ENCODE measurements at regions not wholly inside any gene's neighbourhood (a gene's known extent, or its start where the extent isn't known, plus 50 kb on each side); places are given as distances from the start of the nearest gene placed in this dataset.

- Mint-ChIP-seq H3K4me1 (ENCODE audit: insufficient read depth, unreplicated experiment) (no peaks in the 10 kb centered on the region), H3K27ac (ENCODE audit: low read depth, unreplicated experiment) (no peak overlapping the region), H3K4me3 (ENCODE audit: unreplicated experiment) (no peak overlapping the region), H3K27me3 (ENCODE audit: insufficient read depth, unreplicated experiment) (no peaks in the 10 kb centered on the region), H3K36me3 (ENCODE audit: insufficient read depth, unreplicated experiment) (no peaks in the 10 kb centered on the region), H3K9me3 (ENCODE audit: unreplicated experiment) (no peaks in the 10 kb centered on the region)
- ChIA-PET POLR2A (interaction anchor here (0.9 kb wide), 1 partner anchor 10 kb away, joined by 3 read pairs; no protein-coding TSS in a partner anchor), CTCF (interaction anchor here (0.7 kb wide), 1 partner anchor 1424 kb away, joined by 3 read pairs; no protein-coding TSS in a partner anchor)
- no peak for DNase-seq (ENCODE audit: unreplicated experiment)
- no TSS peak for BruUV-seq (replicated peaks)
- TF ChIP-seq CTCF (IDR thresholded peaks at IDR 0.05; ENCODE audit: unreplicated experiment): no peak
- intact Hi-C loops (cut with micrococcal nuclease): no loop called here
Measured at GRCh38 chr18:39030124-39030655, 1464.6 kb upstream of the CELF4 start.

GRCh38 chr18:39025531-39025930 lies 1459.9 kb upstream of the CELF4 start:
- no peak for DNase-seq (ENCODE audit: unreplicated experiment)
- ChIA-PET POLR2A (no interaction called here), CTCF (no interaction called here)
- intact Hi-C loops (cut with micrococcal nuclease): no loop called here
- Mint-ChIP-seq H3K4me1 (ENCODE audit: insufficient read depth, unreplicated experiment) (no peaks in the 10 kb centered on the region), H3K36me3 (ENCODE audit: insufficient read depth, unreplicated experiment) (no peaks in the 10 kb centered on the region), H3K27me3 (ENCODE audit: insufficient read depth, unreplicated experiment) (no peaks in the 10 kb centered on the region), H3K27ac (ENCODE audit: low read depth, unreplicated experiment) (no peak overlapping the region), H3K4me3 (ENCODE audit: unreplicated experiment) (no peak overlapping the region), H3K9me3 (ENCODE audit: unreplicated experiment) (no peaks in the 10 kb centered on the region)
- no TSS peak for BruUV-seq (replicated peaks)
- no peak for TF ChIP-seq CTCF (IDR thresholded peaks at IDR 0.05; ENCODE audit: unreplicated experiment)

GRCh38 chr18:39019989-39020388 lies 1454.4 kb upstream of the CELF4 start:
- H3K27ac Mint-ChIP-seq (ENCODE audit: low read depth, unreplicated experiment): no peak overlapping the region
- H3K4me3 Mint-ChIP-seq (ENCODE audit: unreplicated experiment): no peak overlapping the region
- no peaks in the 10 kb centered on the region for H3K36me3 Mint-ChIP-seq (ENCODE audit: insufficient read depth, unreplicated experiment)
- POLR2A ChIA-PET: interaction anchor here (1.1 kb wide), 1 partner anchor 10 kb away, joined by 3 read pairs; no protein-coding TSS in a partner anchor
- H3K27me3 Mint-ChIP-seq (ENCODE audit: insufficient read depth, unreplicated experiment): no peaks in the 10 kb centered on the region
- no peak for TF ChIP-seq CTCF (IDR thresholded peaks at IDR 0.05; ENCODE audit: unreplicated experiment)
- intact Hi-C loops (cut with micrococcal nuclease): no loop called here
- no peaks in the 10 kb centered on the region for H3K4me1 Mint-ChIP-seq (ENCODE audit: insufficient read depth, unreplicated experiment)
- no peak for DNase-seq (ENCODE audit: unreplicated experiment)
- BruUV-seq (replicated peaks): no TSS peak
- H3K9me3 Mint-ChIP-seq (ENCODE audit: unreplicated experiment): no peaks in the 10 kb centered on the region
- CTCF ChIA-PET: no interaction called here

GRCh38 chr18:39007031-39007902 lies 1441.7 kb upstream of the CELF4 start:
- ChIA-PET POLR2A (interaction anchor here (0.7 kb wide), 1 partner anchor 544 kb away, joined by 3 read pairs; no protein-coding TSS in a partner anchor), CTCF (interaction anchor here (0.7 kb wide), 2 partner anchors 1021 to 1087 kb away, joined by 3 read pairs; no protein-coding TSS in a partner anchor)
- intact Hi-C loops (cut with micrococcal nuclease): no loop called here
- Mint-ChIP-seq H3K36me3 (ENCODE audit: insufficient read depth, unreplicated experiment) (no peaks in the 10 kb centered on the region), H3K4me3 (ENCODE audit: unreplicated experiment) (no peak overlapping the region), H3K4me1 (ENCODE audit: insufficient read depth, unreplicated experiment) (no peaks in the 10 kb centered on the region), H3K27me3 (ENCODE audit: insufficient read depth, unreplicated experiment) (no peaks in the 10 kb centered on the region), H3K27ac (ENCODE audit: low read depth, unreplicated experiment) (peak overlapping the region; percentile 63), H3K9me3 (ENCODE audit: unreplicated experiment) (no peaks in the 10 kb centered on the region)
- no peak for TF ChIP-seq CTCF (IDR thresholded peaks at IDR 0.05; ENCODE audit: unreplicated experiment)
- DNase-seq (ENCODE audit: unreplicated experiment): peak; percentile 5
- no TSS peak for BruUV-seq (replicated peaks)

All from MCF 10A (cell line).